ENCODE measurements at regions not wholly inside any gene's neighbourhood (a gene's known extent, or its start where the extent isn't known, plus 50 kb on each side); places are given as distances from the start of the nearest gene placed in this dataset.

- H3K9me3 ChIP-seq (replicated peaks) = no peaks in the 10 kb centered on the region
- intact Hi-C loops (cut with micrococcal nuclease) = no loop called here
- TF ChIP-seq CTCF (IDR thresholded peaks at IDR 0.05; ENCODE audit: borderline replicate concordance) = no peak
- no peak overlapping the region for H3K4me3 ChIP-seq
- no peaks in the 10 kb centered on the region for H3K27me3 ChIP-seq (ENCODE audit: low read depth)
- no peaks in the 10 kb centered on the region for H3K4me1 ChIP-seq
- no peak overlapping the region for H3K27ac ChIP-seq (replicated peaks)
- DNase-seq = no peak
- no peaks in the 10 kb centered on the region for H3K36me3 ChIP-seq
Observed at GRCh38 chr2:184169366-184169765, 429.0 kb upstream of the ZNF804A start.

DNA sequence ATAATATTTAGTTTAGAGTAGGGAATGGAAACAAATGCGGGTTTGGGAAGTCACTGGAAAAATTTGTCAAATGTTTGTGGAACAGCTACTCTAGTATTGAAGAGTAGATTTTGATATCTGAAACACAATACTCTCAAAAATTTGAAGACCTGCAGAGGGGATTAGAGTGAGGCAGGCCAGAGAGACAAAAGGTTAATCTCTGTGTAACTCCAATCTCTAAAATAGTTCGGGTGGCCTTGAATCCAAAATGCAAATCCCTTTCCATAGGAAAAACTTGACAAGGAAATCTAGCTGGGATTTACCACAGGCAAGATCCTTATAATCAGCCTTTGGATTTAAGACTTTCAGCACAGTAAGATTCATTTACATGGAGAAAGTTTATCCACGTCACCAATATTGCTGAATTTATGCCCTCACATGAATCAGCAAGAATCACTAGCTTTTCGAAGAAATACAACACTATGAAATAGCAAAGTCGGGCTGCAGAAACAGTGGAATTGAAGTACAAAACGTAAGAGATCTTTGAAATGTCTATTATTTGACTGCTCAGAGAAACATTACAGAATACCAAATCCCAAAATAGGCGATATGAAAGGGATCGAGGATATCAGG, 423.7 kb upstream of the ZNF804A start:
- no peak overlapping the region for H3K4me3 ChIP-seq
- H3K27ac ChIP-seq (replicated peaks) = no peak overlapping the region
- intact Hi-C loops (cut with micrococcal nuclease) = no loop called here
- no peak for DNase-seq
- no peak for TF ChIP-seq CTCF (IDR thresholded peaks at IDR 0.05; ENCODE audit: borderline replicate concordance)
- H3K36me3 ChIP-seq = no peaks in the 10 kb centered on the region
- no peaks in the 10 kb centered on the region for H3K9me3 ChIP-seq (replicated peaks)
- H3K4me1 ChIP-seq = no peaks in the 10 kb centered on the region
- H3K27me3 ChIP-seq (ENCODE audit: low read depth) = no peaks in the 10 kb centered on the region

DNA sequence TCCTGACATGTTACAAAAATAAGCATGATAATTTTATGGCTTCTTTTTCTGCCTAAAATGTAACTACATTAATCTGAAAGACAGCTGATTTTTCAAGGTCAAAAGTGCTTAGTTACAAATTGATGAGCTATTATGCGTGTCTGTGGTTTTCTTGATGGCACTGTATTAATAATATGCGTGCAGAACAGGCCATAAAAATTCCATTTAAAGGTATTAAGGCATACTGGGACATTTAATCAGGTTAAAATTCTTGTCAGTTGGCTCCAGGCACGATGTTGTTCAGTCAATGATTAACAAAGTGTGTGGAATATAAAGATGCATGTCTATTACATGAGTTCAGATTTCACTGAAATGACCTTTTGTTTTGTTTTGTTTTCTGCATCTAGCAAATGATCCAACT, 420.1 kb upstream of the ZNF804A start:
- H3K27me3 ChIP-seq (ENCODE audit: low read depth) = no peaks in the 10 kb centered on the region

GRCh38 chr2:184186436-184186835, 411.9 kb upstream of the ZNF804A start:
- peaks cover 27% of the 10 kb centered on the region for H3K9me3 ChIP-seq (replicated peaks)
- no peak overlapping the region for H3K4me3 ChIP-seq
- H3K36me3 ChIP-seq = no peaks in the 10 kb centered on the region
- no peaks in the 10 kb centered on the region for H3K27me3 ChIP-seq (ENCODE audit: low read depth)
- TF ChIP-seq CTCF (IDR thresholded peaks at IDR 0.05; ENCODE audit: borderline replicate concordance) = no peak
- intact Hi-C loops (cut with micrococcal nuclease) = no loop called here
- no peaks in the 10 kb centered on the region for H3K4me1 ChIP-seq
- no peak overlapping the region for H3K27ac ChIP-seq (replicated peaks)
- no peak for DNase-seq

More for the DNA sequence above, 420.1 kb upstream of the ZNF804A start:
- Histone ChIP-seq H3K4me3 (no peak overlapping the region), H3K27ac (replicated peaks) (no peak overlapping the region), H3K9me3 (replicated peaks) (peaks cover 20% of the 10 kb centered on the region), H3K4me1 (no peaks in the 10 kb centered on the region), H3K36me3 (no peaks in the 10 kb centered on the region)
- no peak for TF ChIP-seq CTCF (IDR thresholded peaks at IDR 0.05; ENCODE audit: borderline replicate concordance)
- no peak for DNase-seq
- intact Hi-C loops (cut with micrococcal nuclease) = no loop called here

DNA sequence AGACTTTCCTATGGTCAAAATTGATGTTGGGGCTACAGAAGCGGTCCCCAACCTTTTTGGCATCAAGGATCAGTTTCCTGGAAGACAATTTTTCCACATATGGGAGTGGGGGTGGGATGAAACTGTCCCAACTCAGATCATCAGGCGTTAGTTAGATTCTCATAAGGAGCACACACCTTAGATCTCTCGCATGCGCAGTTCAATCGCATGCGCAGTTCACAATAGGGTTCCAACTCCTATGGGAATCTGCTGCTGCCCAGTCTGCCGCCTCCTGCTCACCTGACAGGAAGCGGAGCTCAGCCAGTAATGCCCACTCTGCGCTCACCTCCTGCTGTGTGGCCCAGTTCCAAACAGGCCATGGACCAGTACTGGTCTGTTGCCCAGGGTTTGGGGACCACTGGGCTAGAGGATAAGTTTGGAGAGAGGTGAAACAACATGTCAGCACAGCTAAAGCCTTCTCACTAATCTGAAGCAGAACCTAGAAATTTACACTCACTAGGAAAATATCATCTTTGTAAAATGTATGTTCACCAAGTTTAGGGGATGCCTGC, 410.8 kb upstream of the ZNF804A start:
- Histone ChIP-seq H3K36me3 (no peaks in the 10 kb centered on the region), H3K27ac (replicated peaks) (no peak overlapping the region), H3K4me1 (no peaks in the 10 kb centered on the region), H3K27me3 (ENCODE audit: low read depth) (no peaks in the 10 kb centered on the region), H3K9me3 (replicated peaks) (peaks cover 17% of the 10 kb centered on the region), H3K4me3 (no peak overlapping the region)
- no peak for TF ChIP-seq CTCF (IDR thresholded peaks at IDR 0.05; ENCODE audit: borderline replicate concordance)
- intact Hi-C loops (cut with micrococcal nuclease) = no loop called here
- DNase-seq = no peak

Measured in left ventricle myocardium inferior (tissue), 1 donor.